Caco-2 (cell line): ENCODE measurements at regions not wholly inside any gene's neighbourhood (a gene's known extent, or its start where the extent isn't known, plus 50 kb on each side); places are given as distances from the start of the nearest gene placed in this dataset.
"Not testable (repeated sequence)": the region's sequence is repeated elsewhere in the genome, so short reads cannot be mapped to it uniquely, and the experiment has no call there.

ENCODE experiments used
- BruUV-seq: library from RNA; stranded (reverse); fragments of 400-500 nt; replicated peaks from 2 replicates; lab custom pipeline; 2021; lab: Mats Ljungman, UMichigan
- CTCF ChIA-PET: fragments of 300-600 bp; sonication (Branson Sonifier 250); formaldehyde crosslinking; loops from one replicate; lab custom pipeline; 2022; ENCODE audit warnings: antibody characterized with exemption; lab: Charles Lee
- POLR2A ChIA-PET: fragments of 300-600 bp; sonication (Branson Sonifier 250); formaldehyde crosslinking; loops from one replicate; lab custom pipeline; 2022; ENCODE audit warnings: antibody characterized with exemption; lab: Charles Lee
- DNase-seq, 2 experiments: peaks; one replicate each; pipeline versions ENCODE4 v3.0.0 to v3.0.0-alpha.2; 2020 to 2022
- H3K27me3 ChIP-seq: replicated peaks from 2 replicates; pipeline ENCODE4 v1.6.0; 2011; ENCODE audit warnings: low read length; ENCODE audit not compliant: control insufficient read depth, insufficient read depth
- H3K36me3 ChIP-seq: 2 replicates; pipeline ENCODE4 v1.5.1; 2011; ENCODE audit warnings: low read length; ENCODE audit not compliant: control insufficient read depth, insufficient read depth
- H3K4me1 ChIP-seq: fragments of 250-450 bp; sonication (Bioruptor Pico); 2 replicates; pipeline ENCODE4 v1.5.1; 2020; ENCODE audit warnings: mild to moderate bottlenecking
- H3K4me3 ChIP-seq: 2 replicates; pipeline ENCODE4 v1.5.1; 2011; ENCODE audit warnings: low read depth, mild to moderate bottlenecking, control low read depth, low read length
- H3K9me3 ChIP-seq: fragments of 250-450 bp; sonication (Bioruptor Pico); 2 replicates; pipeline ENCODE4 v1.5.1; 2020; ENCODE audit warnings: mild to moderate bottlenecking, moderate library complexity
- H3K27ac Mint-ChIP-seq: one replicate; pipeline ENCODE4 v1.8.0; 2022; ENCODE audit warnings: mixed read lengths; ENCODE audit not compliant: unreplicated experiment
- H3K27me3 Mint-ChIP-seq: one replicate; pipeline ENCODE4 v1.8.0; 2022; ENCODE audit warnings: mixed read lengths; ENCODE audit not compliant: insufficient read depth, unreplicated experiment
- H3K36me3 Mint-ChIP-seq: one replicate; pipeline ENCODE4 v1.8.0; 2022; ENCODE audit warnings: mild to moderate bottlenecking, mixed read lengths; ENCODE audit not compliant: insufficient read depth, unreplicated experiment
- H3K4me1 Mint-ChIP-seq: one replicate; pipeline ENCODE4 v1.8.0; 2022; ENCODE audit warnings: low read depth, mixed read lengths; ENCODE audit not compliant: unreplicated experiment
- H3K4me3 Mint-ChIP-seq: one replicate; pipeline ENCODE4 v1.8.0; 2022; ENCODE audit warnings: mild to moderate bottlenecking, moderate library complexity, mixed read lengths; ENCODE audit not compliant: unreplicated experiment
- H3K9me3 Mint-ChIP-seq: one replicate; pipeline ENCODE4 v1.8.0; 2022; ENCODE audit warnings: mixed read lengths; ENCODE audit not compliant: unreplicated experiment
- CTCF ChIP-seq, 2 experiments: fragments of 200-600 bp in 1 of 2; IDR thresholded peaks; 1 replicate in 1 of 2; 2 replicates in 1 of 2; pipeline versions ENCODE4 v1.5.1 to v1.8.0; 2011 to 2022; ENCODE audit warnings: antibody characterized with exemption in 1 of 2, control low read depth in 1 of 2, inconsistent platforms in 1 of 2, low read depth in 1 of 2, low read length in 1 of 2, mild to moderate bottlenecking in 1 of 2, moderate library complexity in 1 of 2; ENCODE audit not compliant: insufficient read depth in 1 of 2, severe bottlenecking in 1 of 2, unreplicated experiment in 1 of 2
- intact Hi-C: fragments of 100-400 bp; cut with micrococcal nuclease; formaldehyde crosslinking; loops from one replicate; pipeline ENCODE4 v1.10.0; 2022; ENCODE audit not compliant: unreplicated experiment

DNA sequence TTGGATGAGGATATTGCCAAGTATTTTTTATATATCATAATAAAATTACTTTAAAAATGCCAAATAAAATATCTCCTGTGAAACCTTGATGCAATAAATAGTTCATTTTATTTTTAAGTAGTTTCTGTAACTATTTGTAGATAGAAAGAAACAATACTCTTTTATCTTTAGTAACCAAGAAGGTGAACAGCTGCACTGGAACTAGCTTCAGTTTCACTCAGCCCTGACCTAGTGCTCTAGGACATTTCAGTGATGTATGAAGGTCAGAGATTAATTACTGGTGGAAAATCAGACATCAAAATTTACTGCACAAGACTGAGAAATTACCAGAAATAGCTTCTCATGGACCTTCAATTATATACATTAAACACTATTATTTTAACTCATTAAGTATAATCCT, 1305.0 kb downstream of the CNTNAP5 start:
- Mint-ChIP-seq H3K4me1 (no peaks in the 10 kb centered on the region), H3K27me3 (no peaks in the 10 kb centered on the region), H3K4me3 (no peak overlapping the region), H3K27ac (no peak overlapping the region), H3K9me3 (no peaks in the 10 kb centered on the region), H3K36me3 (no peaks in the 10 kb centered on the region)
- Histone ChIP-seq H3K27me3 (no peaks in the 10 kb centered on the region), H3K36me3 (no peaks in the 10 kb centered on the region), H3K9me3 (no peaks in the 10 kb centered on the region), H3K4me1 (no peaks in the 10 kb centered on the region), H3K4me3 (no peak overlapping the region)
- DNase-seq = no peak
- intact Hi-C loops = no loop called here
- BruUV-seq = no TSS peak
- no peak for TF ChIP-seq CTCF (IDR thresholded peaks at IDR 0.05; ENCODE audit: insufficient read depth in 1 of 2, low read depth in 1 of 2, low read length in 1 of 2, severe bottlenecking in 1 of 2, unreplicated experiment in 1 of 2)
- ChIA-PET POLR2A (no interaction called here), CTCF (no interaction called here)

DNA sequence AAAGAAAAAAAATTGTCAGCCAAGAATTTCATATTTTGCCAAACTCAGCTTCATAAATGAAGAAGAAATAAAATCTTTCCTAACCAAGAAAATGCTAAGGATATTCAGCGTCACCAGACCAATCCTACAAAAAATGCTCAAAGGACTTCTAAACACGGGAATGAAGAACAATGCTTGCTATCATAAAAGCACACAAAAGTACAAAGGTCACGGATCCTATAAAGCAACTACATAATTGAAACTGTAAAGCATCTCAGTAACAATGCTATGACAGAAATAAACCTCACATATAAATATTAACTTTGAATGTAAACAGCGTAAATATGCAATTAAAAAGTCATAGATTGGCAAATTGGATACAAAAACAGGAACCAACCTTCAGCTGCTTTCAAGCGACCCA, 1314.6 kb upstream of the GYPC start:
- intact Hi-C loops = no loop called here
- Histone ChIP-seq H3K4me3 (no peak overlapping the region), H3K27me3 (no peaks in the 10 kb centered on the region), H3K36me3 (no peaks in the 10 kb centered on the region), H3K4me1 (no peaks in the 10 kb centered on the region), H3K9me3 (no peaks in the 10 kb centered on the region)
- POLR2A ChIA-PET = no interaction called here
- Mint-ChIP-seq H3K4me3 (no peak overlapping the region), H3K27me3 (peaks cover 3% of the 10 kb centered on the region), H3K9me3 (no peaks in the 10 kb centered on the region), H3K36me3 (no peaks in the 10 kb centered on the region), H3K4me1 (no peaks in the 10 kb centered on the region), H3K27ac (no peak overlapping the region)
- BruUV-seq = no TSS peak
- TF ChIP-seq CTCF (IDR thresholded peaks at IDR 0.05; ENCODE audit: insufficient read depth in 1 of 2, low read depth in 1 of 2, low read length in 1 of 2, severe bottlenecking in 1 of 2, unreplicated experiment in 1 of 2) = no peak
- DNase-seq = no peak
- CTCF ChIA-PET = no interaction called here

DNA sequence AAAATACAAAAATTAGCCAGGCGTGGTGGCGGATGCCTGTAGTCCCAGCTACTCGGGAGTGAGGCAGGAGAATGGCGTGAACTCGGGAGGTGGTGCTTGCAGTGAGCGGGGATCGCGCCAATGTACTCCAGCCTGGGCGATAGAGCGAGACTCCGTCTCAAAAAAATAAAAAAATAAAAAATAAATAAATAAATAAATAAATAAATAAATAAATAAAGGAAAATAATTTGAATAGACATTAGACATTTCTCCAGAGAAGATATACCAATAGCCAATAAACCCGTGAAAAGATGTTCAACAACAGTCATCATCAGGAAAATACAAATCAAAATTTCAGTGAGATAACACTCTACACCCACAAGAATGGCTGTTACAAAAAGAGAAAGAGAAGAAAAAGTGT, 1302.4 kb upstream of the GYPC start:
- H3K4me1 ChIP-seq, H3K27me3 Mint-ChIP-seq, BruUV-seq, H3K36me3 Mint-ChIP-seq, H3K9me3 Mint-ChIP-seq, CTCF ChIA-PET, DNase-seq, H3K36me3 ChIP-seq, POLR2A ChIA-PET, intact Hi-C loops, H3K4me1 Mint-ChIP-seq, H3K27me3 ChIP-seq, H3K27ac Mint-ChIP-seq, H3K9me3 ChIP-seq, H3K4me3 ChIP-seq, H3K4me3 Mint-ChIP-seq: not testable (repeated sequence)
